AG10803 (cell line): ENCODE measurements at regions not wholly inside any gene's neighbourhood (a gene's known extent, or its start where the extent isn't known, plus 50 kb on each side); places are given as distances from the start of the nearest gene placed in this dataset.

Source experiments
- DNase-seq: peaks from one replicate; pipeline ENCODE4 v3.0.0; 2010; ENCODE audit warnings: low read depth
- H3K4me3 ChIP-seq: 2 replicates; pipeline ENCODE4 v1.5.1; 2011; ENCODE audit warnings: mild to moderate bottlenecking, low read length, control low read depth
- TF ChIP-seq, protein P1 (sequence below): conservative IDR thresholded peaks from 2 replicates; pipeline ENCODE4 v1.5.1; 2011; ENCODE audit warnings: mild to moderate bottlenecking, low read length, control low read depth, inconsistent platforms

DNA sequence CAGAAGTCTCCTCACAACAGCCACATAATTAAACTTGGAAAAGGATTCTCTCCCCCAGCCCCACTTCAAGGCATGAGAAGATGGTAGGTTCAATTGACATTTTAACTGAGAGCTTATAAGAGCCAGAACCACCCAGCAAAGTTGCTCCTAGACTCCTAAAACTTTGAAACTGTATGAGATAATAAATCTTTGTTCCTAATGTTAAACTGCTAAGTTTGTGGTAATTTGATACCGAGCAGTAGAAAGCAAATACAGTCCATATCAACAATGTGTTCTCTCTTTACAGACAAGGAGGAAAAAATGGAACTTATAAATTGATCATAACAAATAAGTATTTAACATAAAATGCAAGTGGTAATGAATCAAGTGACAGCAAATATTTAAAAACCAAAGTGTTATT is 831.8 kb downstream of the MAFB start:
- TF ChIP-seq, protein P1, sequence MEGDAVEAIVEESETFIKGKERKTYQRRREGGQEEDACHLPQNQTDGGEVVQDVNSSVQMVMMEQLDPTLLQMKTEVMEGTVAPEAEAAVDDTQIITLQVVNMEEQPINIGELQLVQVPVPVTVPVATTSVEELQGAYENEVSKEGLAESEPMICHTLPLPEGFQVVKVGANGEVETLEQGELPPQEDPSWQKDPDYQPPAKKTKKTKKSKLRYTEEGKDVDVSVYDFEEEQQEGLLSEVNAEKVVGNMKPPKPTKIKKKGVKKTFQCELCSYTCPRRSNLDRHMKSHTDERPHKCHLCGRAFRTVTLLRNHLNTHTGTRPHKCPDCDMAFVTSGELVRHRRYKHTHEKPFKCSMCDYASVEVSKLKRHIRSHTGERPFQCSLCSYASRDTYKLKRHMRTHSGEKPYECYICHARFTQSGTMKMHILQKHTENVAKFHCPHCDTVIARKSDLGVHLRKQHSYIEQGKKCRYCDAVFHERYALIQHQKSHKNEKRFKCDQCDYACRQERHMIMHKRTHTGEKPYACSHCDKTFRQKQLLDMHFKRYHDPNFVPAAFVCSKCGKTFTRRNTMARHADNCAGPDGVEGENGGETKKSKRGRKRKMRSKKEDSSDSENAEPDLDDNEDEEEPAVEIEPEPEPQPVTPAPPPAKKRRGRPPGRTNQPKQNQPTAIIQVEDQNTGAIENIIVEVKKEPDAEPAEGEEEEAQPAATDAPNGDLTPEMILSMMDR = no peak
- DNase-seq = no peak

GRCh38 chr20:39855799-39856198 is 833.2 kb downstream of the MAFB start:
- H3K4me3 ChIP-seq = no peak overlapping the region
- no peak for DNase-seq
- TF ChIP-seq, protein P1 = no peak

More for the DNA sequence above, 831.8 kb downstream of the MAFB start:
- H3K4me3 ChIP-seq = no peak overlapping the region

DNA sequence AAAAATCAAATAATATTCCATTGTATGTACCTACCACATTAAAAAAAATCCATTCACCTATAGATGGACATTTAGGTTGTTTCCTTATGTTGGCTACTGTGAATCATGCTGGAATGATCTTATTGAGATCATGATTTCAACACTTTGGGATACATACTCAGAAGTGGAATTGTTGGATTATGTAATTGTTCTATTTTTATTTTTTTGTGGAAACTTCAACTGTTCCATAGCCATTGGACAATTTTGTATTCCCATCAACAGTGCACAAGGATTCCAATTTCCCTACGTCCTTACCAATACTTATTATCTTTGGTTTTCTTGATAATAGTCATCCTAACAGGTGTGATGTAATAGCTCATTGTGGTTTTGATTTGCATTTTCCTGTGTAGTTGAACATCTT is 834.0 kb downstream of the MAFB start:
- H3K4me3 ChIP-seq = no peak overlapping the region
- peak; percentile 46 for DNase-seq
- TF ChIP-seq, protein P1 = no peak

DNA sequence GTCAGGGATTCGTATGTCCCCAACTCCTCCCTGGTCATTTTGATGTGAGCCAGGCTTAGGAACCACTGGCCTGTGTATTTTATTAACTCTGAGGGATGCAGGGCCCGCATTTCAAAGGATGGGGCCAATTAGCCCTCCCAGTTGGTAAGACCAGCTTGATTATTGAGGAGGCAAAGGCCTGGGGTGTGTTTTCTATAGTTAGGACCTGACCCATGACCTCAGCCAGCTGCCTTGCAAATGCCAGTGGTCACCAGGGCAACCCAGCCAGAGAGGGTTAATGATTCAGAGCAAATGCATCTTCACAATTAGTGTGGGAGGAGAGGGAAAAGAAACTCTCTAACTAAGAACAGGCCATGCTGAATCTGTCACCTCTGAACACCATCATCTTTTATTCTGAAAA is 835.4 kb downstream of the MAFB start:
- DNase-seq = peak; percentile 87

DNA sequence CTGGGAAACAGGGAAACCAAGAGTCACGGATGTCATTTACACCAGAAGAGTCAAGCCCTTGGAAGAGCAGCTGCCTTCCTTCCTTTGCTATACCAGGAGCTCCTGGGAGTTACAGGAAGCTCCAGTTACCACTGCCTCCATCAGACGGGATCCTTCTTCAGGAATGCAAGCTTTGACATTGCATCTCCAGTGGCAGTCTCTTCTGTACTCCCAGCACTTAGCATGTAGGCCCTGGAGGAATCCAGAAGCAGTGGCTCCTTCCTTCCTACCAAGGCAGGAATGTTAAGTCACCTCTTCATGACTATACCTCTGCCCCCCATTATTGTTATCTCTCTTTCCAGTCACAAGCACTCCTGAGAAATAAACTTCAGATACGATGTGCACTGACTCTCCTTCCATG is 836.0 kb downstream of the MAFB start:
- DNase-seq = no peak
- TF ChIP-seq, protein P1 = no peak
- no peak overlapping the region for H3K4me3 ChIP-seq

More for the DNA sequence above, 835.4 kb downstream of the MAFB start:
- H3K4me3 ChIP-seq = no peak overlapping the region
- TF ChIP-seq, protein P1 = no peak

DNA sequence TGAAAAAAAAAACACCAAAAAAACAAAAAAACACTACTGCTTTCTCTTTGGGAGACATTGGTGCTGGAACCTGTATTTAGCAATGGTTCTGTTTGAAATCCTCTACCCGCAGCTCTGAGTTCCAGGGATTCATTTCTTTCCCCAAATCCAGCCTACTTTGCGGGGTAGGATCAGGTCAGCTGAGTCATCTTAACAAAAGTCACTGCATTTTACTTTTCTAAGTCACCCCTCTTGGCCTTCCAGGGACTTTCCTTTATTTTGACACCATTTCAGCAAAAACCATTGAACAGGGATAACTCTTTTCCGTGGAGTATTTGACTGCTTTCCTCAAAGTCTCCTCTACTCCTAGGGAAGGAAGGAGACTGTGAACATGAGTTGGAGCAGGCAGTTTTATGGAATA is 837.6 kb downstream of the MAFB start:
- no peak overlapping the region for H3K4me3 ChIP-seq
- DNase-seq = peak; percentile 68
- TF ChIP-seq, protein P1 = no peak

DNA sequence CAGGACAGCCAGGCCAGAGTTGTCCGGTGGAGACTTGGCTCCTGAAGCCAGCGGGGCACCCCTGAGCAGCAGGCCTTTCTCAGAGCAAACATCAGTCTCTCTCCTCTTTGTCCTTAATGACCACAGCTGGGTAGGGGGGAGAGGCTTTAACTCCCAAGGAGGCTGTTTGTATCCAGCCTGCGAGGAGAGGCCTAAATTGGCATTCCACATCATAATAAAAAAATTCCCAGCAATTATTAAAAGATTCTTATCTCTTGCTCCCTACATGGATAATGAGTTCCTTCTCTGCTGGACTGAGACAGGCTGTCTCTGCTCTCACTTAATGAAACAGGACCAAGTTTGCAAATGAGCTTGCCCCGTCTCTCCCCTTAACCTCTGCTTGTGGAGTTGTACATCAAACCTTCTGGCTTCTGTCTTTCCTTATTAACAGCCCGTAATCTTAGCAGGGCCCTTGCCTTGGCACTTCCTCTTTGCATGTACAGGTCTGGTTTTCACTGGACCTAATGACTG is 838.2 kb downstream of the MAFB start:
- DNase-seq = peak; percentile 26
- TF ChIP-seq, protein P1 = no peak
- no peak overlapping the region for H3K4me3 ChIP-seq
